GM23338 (cell line): ENCODE measurements at regions not wholly inside any gene's neighbourhood (a gene's known extent, or its start where the extent isn't known, plus 50 kb on each side); places are given as distances from the start of the nearest gene placed in this dataset.

Source experiments
- ATAC-seq: fragments of 200-7000 bp; cut with Tn5 transposase; 3 replicates; pipeline ENCODE4 v1.9.1; 2020
- DNase-seq: peaks from one replicate; pipeline ENCODE4 v3.0.0-alpha.2; 2015; ENCODE audit warnings: low spot score
- H2AFZ ChIP-seq: fragments of 200-600 bp; sonication (generic); 2 replicates; pipeline ENCODE4 v1.8.0; 2016; ENCODE audit warnings: antibody characterized with exemption, mild to moderate bottlenecking, moderate library complexity
- H3F3A ChIP-seq: fragments of 200-600 bp; sonication (generic); replicated peaks from 2 replicates; pipeline ENCODE4 v1.8.0; 2017; ENCODE audit warnings: antibody characterized with exemption, mixed run types, low read depth
- H3K27ac ChIP-seq: fragments of 200-600 bp; sonication (generic); 2 replicates; pipeline ENCODE4 v1.6.1; 2016; ENCODE audit warnings: low read depth
- H3K27me3 ChIP-seq: fragments of 200-600 bp; sonication (generic); 2 replicates; pipeline ENCODE4 v1.8.0; 2016; ENCODE audit warnings: mild to moderate bottlenecking, mixed run types, moderate library complexity; ENCODE audit not compliant: insufficient read depth
- H3K36me3 ChIP-seq: fragments of 200-600 bp; sonication (generic); 2 replicates; pipeline ENCODE4 v1.8.0; 2016; ENCODE audit warnings: mild to moderate bottlenecking; ENCODE audit not compliant: insufficient read depth
- H3K4me1 ChIP-seq: fragments of 200-600 bp; sonication (generic); 2 replicates; pipeline ENCODE4 v1.8.0; 2016; ENCODE audit warnings: mild to moderate bottlenecking, moderate library complexity; ENCODE audit not compliant: insufficient read depth
- H3K4me2 ChIP-seq: fragments of 200-600 bp; sonication (generic); 2 replicates; pipeline ENCODE4 v1.7.1; 2017; ENCODE audit warnings: mixed run types
- H3K4me3 ChIP-seq: fragments of 200-600 bp; sonication (generic); 2 replicates; pipeline ENCODE4 v1.6.1; 2016; ENCODE audit warnings: mixed run types
- H3K79me2 ChIP-seq: fragments of 200-600 bp; sonication (generic); replicated peaks from 2 replicates; pipeline ENCODE4 v1.8.0; 2017; ENCODE audit warnings: mild to moderate bottlenecking; ENCODE audit not compliant: insufficient read depth
- H3K9me2 ChIP-seq: fragments of 200-600 bp; sonication (generic); 2 replicates; pipeline ENCODE4 v1.8.0; 2017; ENCODE audit not compliant: insufficient read depth
- H4K20me1 ChIP-seq: fragments of 200-600 bp; sonication (generic); replicated peaks from 2 replicates; pipeline ENCODE4 v1.8.0; 2017; ENCODE audit warnings: mild to moderate bottlenecking; ENCODE audit not compliant: insufficient read depth
- H3K27ac Mint-ChIP-seq: 2 replicates; pipeline ENCODE4 v1.8.0; 2020; ENCODE audit warnings: inconsistent platforms, mild to moderate bottlenecking, moderate library complexity, mixed read lengths
- H3K27me3 Mint-ChIP-seq: 3 replicates; pipeline ENCODE4 v1.8.0; 2022; ENCODE audit warnings: low read depth, mild to moderate bottlenecking, moderate library complexity, mixed read lengths, inconsistent platforms; ENCODE audit not compliant: insufficient read depth, poor library complexity
- H3K36me3 Mint-ChIP-seq: 3 replicates; pipeline ENCODE4 v1.8.0; 2021; ENCODE audit warnings: low read depth, mild to moderate bottlenecking, inconsistent platforms, moderate library complexity, mixed read lengths
- H3K4me1 Mint-ChIP-seq: 3 replicates; pipeline ENCODE4 v1.8.0; 2020; ENCODE audit warnings: mild to moderate bottlenecking, inconsistent platforms, mixed read lengths
- H3K4me3 Mint-ChIP-seq: 3 replicates; pipeline ENCODE4 v1.8.0; 2021; ENCODE audit warnings: moderate library complexity, mild to moderate bottlenecking, inconsistent platforms, mixed read lengths
- H3K9me3 Mint-ChIP-seq: 3 replicates; pipeline ENCODE4 v1.8.0; 2020; ENCODE audit warnings: moderate library complexity, mild to moderate bottlenecking, inconsistent platforms, mixed read lengths
- CREB1 ChIP-seq: fragments of 250-450 bp; sonication (Bioruptor Pico); IDR thresholded peaks from 2 replicates; pipeline ENCODE4 v1.5.0; 2020; ENCODE audit warnings: low read depth, mild to moderate bottlenecking, moderate library complexity
- EZH2phosphoT487 ChIP-seq: fragments of 200-600 bp; sonication (generic); IDR thresholded peaks from one replicate; pipeline ENCODE4 v1.8.1; 2018; ENCODE audit warnings: antibody characterized with exemption; ENCODE audit not compliant: unreplicated experiment
- JUNB ChIP-seq: IDR thresholded peaks from one replicate; pipeline ENCODE4 v1.6.1; 2016; ENCODE audit warnings: antibody characterized with exemption; ENCODE audit not compliant: unreplicated experiment
- POLR2AphosphoS5 ChIP-seq: IDR thresholded peaks from 2 replicates; pipeline ENCODE4 v1.6.1; 2016; ENCODE audit warnings: antibody characterized with exemption, low read depth
- REST ChIP-seq: IDR thresholded peaks from one replicate; pipeline ENCODE4 v1.6.1; 2018; ENCODE audit warnings: antibody characterized with exemption; ENCODE audit not compliant: unreplicated experiment
- ZNF114 ChIP-seq: fragments of 250-450 bp; sonication (Bioruptor Pico); IDR thresholded peaks from 2 replicates; pipeline ENCODE4 v1.5.0; 2020; ENCODE audit warnings: mild to moderate bottlenecking, moderate library complexity
- ZNF331 ChIP-seq: fragments of 250-450 bp; sonication (Bioruptor Pico); IDR thresholded peaks from 2 replicates; pipeline ENCODE4 v1.5.0; 2020; ENCODE audit warnings: low read depth, mild to moderate bottlenecking, moderate library complexity
- TF ChIP-seq, protein P1 (sequence below): fragments of 250-450 bp; sonication (Bioruptor Pico); IDR thresholded peaks from 2 replicates; pipeline ENCODE4 v1.5.0; 2020; ENCODE audit warnings: mild to moderate bottlenecking, moderate library complexity

GRCh38 chr12:15044471-15044870, 71.6 kb downstream of the PDE6H start:
- TF ChIP-seq POLR2AphosphoS5 (no peak), REST (no peak), ZNF114 (CRISPR knock-in tag) (no peak), ZNF331 (CRISPR knock-in tag) (no peak), JUNB (no peak), EZH2phosphoT487 (no peak), CREB1 (no peak)
- TF ChIP-seq, protein P1, sequence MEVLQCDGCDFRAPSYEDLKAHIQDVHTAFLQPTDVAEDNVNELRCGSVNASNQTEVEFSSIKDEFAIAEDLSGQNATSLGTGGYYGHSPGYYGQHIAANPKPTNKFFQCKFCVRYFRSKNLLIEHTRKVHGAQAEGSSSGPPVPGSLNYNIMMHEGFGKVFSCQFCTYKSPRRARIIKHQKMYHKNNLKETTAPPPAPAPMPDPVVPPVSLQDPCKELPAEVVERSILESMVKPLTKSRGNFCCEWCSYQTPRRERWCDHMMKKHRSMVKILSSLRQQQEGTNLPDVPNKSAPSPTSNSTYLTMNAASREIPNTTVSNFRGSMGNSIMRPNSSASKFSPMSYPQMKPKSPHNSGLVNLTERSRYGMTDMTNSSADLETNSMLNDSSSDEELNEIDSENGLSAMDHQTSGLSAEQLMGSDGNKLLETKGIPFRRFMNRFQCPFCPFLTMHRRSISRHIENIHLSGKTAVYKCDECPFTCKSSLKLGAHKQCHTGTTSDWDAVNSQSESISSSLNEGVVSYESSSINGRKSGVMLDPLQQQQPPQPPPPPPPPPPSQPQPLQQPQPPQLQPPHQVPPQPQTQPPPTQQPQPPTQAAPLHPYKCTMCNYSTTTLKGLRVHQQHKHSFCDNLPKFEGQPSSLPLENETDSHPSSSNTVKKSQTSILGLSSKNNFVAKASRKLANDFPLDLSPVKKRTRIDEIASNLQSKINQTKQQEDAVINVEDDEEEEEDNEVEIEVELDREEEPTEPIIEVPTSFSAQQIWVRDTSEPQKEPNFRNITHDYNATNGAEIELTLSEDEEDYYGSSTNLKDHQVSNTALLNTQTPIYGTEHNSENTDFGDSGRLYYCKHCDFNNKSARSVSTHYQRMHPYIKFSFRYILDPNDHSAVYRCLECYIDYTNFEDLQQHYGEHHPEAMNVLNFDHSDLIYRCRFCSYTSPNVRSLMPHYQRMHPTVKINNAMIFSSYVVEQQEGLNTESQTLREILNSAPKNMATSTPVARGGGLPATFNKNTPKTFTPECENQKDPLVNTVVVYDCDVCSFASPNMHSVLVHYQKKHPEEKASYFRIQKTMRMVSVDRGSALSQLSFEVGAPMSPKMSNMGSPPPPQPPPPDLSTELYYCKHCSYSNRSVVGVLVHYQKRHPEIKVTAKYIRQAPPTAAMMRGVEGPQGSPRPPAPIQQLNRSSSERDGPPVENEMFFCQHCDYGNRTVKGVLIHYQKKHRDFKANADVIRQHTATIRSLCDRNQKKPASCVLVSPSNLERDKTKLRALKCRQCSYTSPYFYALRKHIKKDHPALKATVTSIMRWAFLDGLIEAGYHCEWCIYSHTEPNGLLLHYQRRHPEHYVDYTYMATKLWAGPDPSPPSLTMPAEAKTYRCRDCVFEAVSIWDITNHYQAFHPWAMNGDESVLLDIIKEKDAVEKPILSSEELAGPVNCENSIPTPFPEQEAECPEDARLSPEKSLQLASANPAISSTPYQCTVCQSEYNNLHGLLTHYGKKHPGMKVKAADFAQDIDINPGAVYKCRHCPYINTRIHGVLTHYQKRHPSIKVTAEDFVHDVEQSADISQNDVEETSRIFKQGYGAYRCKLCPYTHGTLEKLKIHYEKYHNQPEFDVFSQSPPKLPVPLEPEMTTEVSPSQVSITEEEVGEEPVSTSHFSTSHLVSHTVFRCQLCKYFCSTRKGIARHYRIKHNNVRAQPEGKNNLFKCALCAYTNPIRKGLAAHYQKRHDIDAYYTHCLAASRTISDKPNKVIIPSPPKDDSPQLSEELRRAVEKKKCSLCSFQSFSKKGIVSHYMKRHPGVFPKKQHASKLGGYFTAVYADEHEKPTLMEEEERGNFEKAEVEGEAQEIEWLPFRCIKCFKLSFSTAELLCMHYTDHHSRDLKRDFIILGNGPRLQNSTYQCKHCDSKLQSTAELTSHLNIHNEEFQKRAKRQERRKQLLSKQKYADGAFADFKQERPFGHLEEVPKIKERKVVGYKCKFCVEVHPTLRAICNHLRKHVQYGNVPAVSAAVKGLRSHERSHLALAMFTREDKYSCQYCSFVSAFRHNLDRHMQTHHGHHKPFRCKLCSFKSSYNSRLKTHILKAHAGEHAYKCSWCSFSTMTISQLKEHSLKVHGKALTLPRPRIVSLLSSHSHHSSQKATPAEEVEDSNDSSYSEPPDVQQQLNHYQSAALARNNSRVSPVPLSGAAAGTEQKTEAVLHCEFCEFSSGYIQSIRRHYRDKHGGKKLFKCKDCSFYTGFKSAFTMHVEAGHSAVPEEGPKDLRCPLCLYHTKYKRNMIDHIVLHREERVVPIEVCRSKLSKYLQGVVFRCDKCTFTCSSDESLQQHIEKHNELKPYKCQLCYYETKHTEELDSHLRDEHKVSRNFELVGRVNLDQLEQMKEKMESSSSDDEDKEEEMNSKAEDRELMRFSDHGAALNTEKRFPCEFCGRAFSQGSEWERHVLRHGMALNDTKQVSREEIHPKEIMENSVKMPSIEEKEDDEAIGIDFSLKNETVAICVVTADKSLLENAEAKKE (CRISPR knock-in tag), result no peak
- Histone ChIP-seq H4K20me1 (no peaks in the 10 kb centered on the region), H3F3A (no peaks in the 10 kb centered on the region), H3K9me2 (no peaks in the 10 kb centered on the region), H3K79me2 (no peaks in the 10 kb centered on the region), H3K4me1 (no peaks in the 10 kb centered on the region), H3K36me3 (no peaks in the 10 kb centered on the region), H3K4me2 (no peak overlapping the region), H3K27ac (no peak overlapping the region), H3K4me3 (no peak overlapping the region), H3K27me3 (no peaks in the 10 kb centered on the region), H2AFZ (no peak overlapping the region)
- Mint-ChIP-seq H3K4me3 (no peak overlapping the region), H3K27me3 (peaks cover 2% of the 10 kb centered on the region), H3K27ac (no peak overlapping the region), H3K4me1 (no peaks in the 10 kb centered on the region), H3K36me3 (no peaks in the 10 kb centered on the region), H3K9me3 (no peaks in the 10 kb centered on the region)
- DNase-seq (no peak), ATAC-seq (no peak)
